K562 (cell line): ENCODE measurements at regions not wholly inside any gene's neighbourhood (a gene's known extent, or its start where the extent isn't known, plus 50 kb on each side); places are given as distances from the start of the nearest gene placed in this dataset.

Experiments
- ATAC-seq: fragments of 200-7000 bp; cut with Tn5 transposase; 3 replicates; pipeline ENCODE4 v1.9.1; 2020; ENCODE audit warnings: moderate library complexity
- BruUV-seq: library from RNA; stranded (reverse); fragments of 400-500 nt; replicated peaks from 2 replicates; lab custom pipeline; 2021; lab: Mats Ljungman, UMichigan
- CTCF ChIA-PET: fragments of 300-600 bp; formaldehyde crosslinking; extraction: SDS; loops from one replicate; lab custom pipeline; 2021; ENCODE audit warnings: low intra/inter-chr PET ratio; lab: Yijun Ruan, JAX
- POLR2A ChIA-PET: fragments of 300-600, 350-650 bp; sonication (Branson Sonifier 250); formaldehyde crosslinking; extraction: SDS; loops from one replicate; lab custom pipeline; 2021; ENCODE audit warnings: antibody characterized with exemption, inconsistent platforms; lab: Yijun Ruan, JAX
- DNase-seq, 4 experiments: peaks; one replicate each; pipeline versions ENCODE4 v3.0.0 to v3.0.0-alpha.2; 2011 to 2018; ENCODE audit warnings: low spot score in 3 of 4, mixed read lengths in 3 of 4; ENCODE audit errors: extremely low read depth in 1 of 4
- FAIRE-seq: peaks from 2 replicates; lab custom pipeline; 2011; peaks lifted over from hg19 to GRCh38; lab: Jason Lieb, UNC
- H2AFZ ChIP-seq: 2 replicates; pipeline ENCODE4 v1.6.0; 2011; ENCODE audit warnings: low read depth, low read length, control low read depth, inconsistent platforms
- H3K27ac ChIP-seq: fragments of 200-600 bp; 3 replicates; pipeline ENCODE4 v1.8.0; 2011; ENCODE audit warnings: low read depth, mild to moderate bottlenecking, control low read depth, inconsistent platforms, low read length, moderate library complexity, mixed read lengths; ENCODE audit errors: extremely low read depth
- H3K27me3 ChIP-seq, 2 experiments: fragments of 300-600 bp in 1 of 2; 2 replicates in 1 of 2; 3 replicates in 1 of 2; pipeline versions ENCODE4 v1.6.0 to v1.8.0; 2011; ENCODE audit warnings: inconsistent platforms in 2 of 2, low read length in 2 of 2, mild to moderate bottlenecking in 1 of 2, mixed read lengths in 1 of 2, moderate library complexity in 1 of 2; ENCODE audit not compliant: control insufficient read depth in 2 of 2, insufficient read depth in 2 of 2
- H3K36me3 ChIP-seq: fragments of 300-600 bp; 3 replicates; pipeline ENCODE4 v1.8.0; 2011; ENCODE audit warnings: mild to moderate bottlenecking, low read length, inconsistent platforms; ENCODE audit not compliant: control insufficient read depth, insufficient read depth
- H3K4me1 ChIP-seq, 2 experiments: fragments of 200-600 bp in 1 of 2; replicated peaks in 1 of 2; 2 replicates in 1 of 2; 3 replicates in 1 of 2; pipeline versions ENCODE4 v1.5.1 to v1.8.0; 2011; ENCODE audit warnings: inconsistent platforms in 2 of 2, low read length in 2 of 2, mild to moderate bottlenecking in 1 of 2, mixed read lengths in 1 of 2, moderate library complexity in 1 of 2; ENCODE audit not compliant: control insufficient read depth in 2 of 2, insufficient read depth in 2 of 2
- H3K4me2 ChIP-seq: 2 replicates; pipeline ENCODE4 v1.6.1; 2011; ENCODE audit warnings: low read length, control low read depth, inconsistent platforms, mixed read lengths; ENCODE audit not compliant: insufficient read depth
- H3K4me3 ChIP-seq: fragments of 200-600 bp; sonication (generic), shearing (Covaris generic); 2 replicates; pipeline ENCODE4 v1.5.1; 2016; ENCODE audit warnings: control low read depth, inconsistent platforms
- H3K79me2 ChIP-seq: fragments of 200-600 bp; 3 replicates; pipeline ENCODE4 v1.8.0; 2011; ENCODE audit warnings: low read length, inconsistent platforms; ENCODE audit not compliant: control insufficient read depth, insufficient read depth
- H3K9ac ChIP-seq, 2 experiments: 2 replicates each; pipeline versions ENCODE4 v1.6.0 to v1.6.1; 2011; ENCODE audit warnings: low read depth in 2 of 2, low read length in 2 of 2, control low read depth in 1 of 2, inconsistent platforms in 1 of 2, mild to moderate bottlenecking in 1 of 2, mixed read lengths in 1 of 2; ENCODE audit not compliant: insufficient read depth in 1 of 2
- H3K9me1 ChIP-seq: one replicate; pipeline ENCODE4 v1.6.0; 2011; ENCODE audit warnings: inconsistent platforms, mild to moderate bottlenecking, low read length, moderate library complexity; ENCODE audit not compliant: control insufficient read depth, insufficient read depth
- H3K9me3 ChIP-seq: replicated peaks from 2 replicates; pipeline ENCODE4 v1.5.1; 2011; ENCODE audit warnings: low read depth, low read length, inconsistent platforms; ENCODE audit not compliant: control insufficient read depth, insufficient read depth
- H4K20me1 ChIP-seq: replicated peaks from 2 replicates; pipeline ENCODE4 v1.6.1; 2011; ENCODE audit warnings: low read length, inconsistent platforms, mixed read lengths; ENCODE audit not compliant: control insufficient read depth, insufficient read depth
- ADNP ChIP-seq: fragments of 200-800 bp; sonication (Bioruptor generic); IDR thresholded peaks from 2 replicates; pipeline ENCODE4 v1.6.1; 2016; ENCODE audit warnings: missing genetic modification characterization, missing compliant biosample characterization
- MTA3 ChIP-seq: fragments of 450-650 bp; formaldehyde crosslinking; IDR thresholded peaks from 2 replicates; pipeline ENCODE4 v1.6.1; 2017; ENCODE audit warnings: mild to moderate bottlenecking, borderline replicate concordance
- MYC ChIP-seq, 2 experiments: fragments of 250-450 bp in 1 of 2; sonication (Bioruptor Pico) in 1 of 2; IDR thresholded peaks; 2 replicates each; pipeline versions ENCODE4 v1.5.1 to v1.6.1; 2012 to 2021; ENCODE audit warnings: low read depth in 2 of 2, borderline replicate concordance in 1 of 2, improper control_type of control experiment in 1 of 2, low read length in 1 of 2, mild to moderate bottlenecking in 1 of 2, moderate library complexity in 1 of 2
- NFE2L1 ChIP-seq: fragments of 450-650 bp; IDR thresholded peaks from 2 replicates; pipeline ENCODE4 v1.6.1; 2016; ENCODE audit warnings: missing genetic modification characterization, low read depth, mild to moderate bottlenecking, missing compliant biosample characterization, moderate library complexity, borderline replicate concordance
- NUFIP1 ChIP-seq: fragments of 450-650 bp; IDR thresholded peaks from 2 replicates; pipeline ENCODE4 v1.6.1; 2018; ENCODE audit not compliant: partially characterized antibody
- POLR3G ChIP-seq: IDR thresholded peaks from 2 replicates; pipeline ENCODE4 v1.6.1; 2011; ENCODE audit not compliant: insufficient read length, insufficient replicate concordance; ENCODE audit errors: extremely low read depth
- PPARD ChIP-seq: fragments of 250-450 bp; sonication (Bioruptor Pico); IDR thresholded peaks from 2 replicates; pipeline ENCODE4 v1.8.0; 2022; ENCODE audit warnings: inconsistent platforms, mild to moderate bottlenecking, moderate library complexity
- TAF1 ChIP-seq: IDR thresholded peaks from 2 replicates; pipeline ENCODE4 v1.6.1; 2011; ENCODE audit warnings: mild to moderate bottlenecking, low read length, moderate library complexity; ENCODE audit not compliant: insufficient read depth, control insufficient read depth, severe bottlenecking; ENCODE audit errors: extremely low read depth
- ZNF263 ChIP-seq: sonication (generic); formaldehyde crosslinking; IDR thresholded peaks from 2 replicates; pipeline ENCODE4 v1.8.0; 2022; ENCODE audit warnings: mild to moderate bottlenecking, missing genetic modification reagents, borderline replicate concordance
- ZNF609 ChIP-seq: sonication (generic); formaldehyde crosslinking; IDR thresholded peaks from 2 replicates; pipeline ENCODE4 v1.8.1; 2023; ENCODE audit warnings: missing genetic modification reagents, mild to moderate bottlenecking, borderline replicate concordance
- ZNF696 ChIP-seq: fragments of 250-450 bp; sonication (Bioruptor Pico); conservative IDR thresholded peaks from 2 replicates; pipeline ENCODE4 v1.4.0; 2020; ENCODE audit warnings: mild to moderate bottlenecking, moderate library complexity
- WGBS: fragments of 100-300 bp; shearing (Covaris generic); methylation state at CpG from one replicate; pipeline ENCODE4 v1.1.6; 2016; ENCODE audit warnings: low coverage, mixed read lengths; ENCODE audit not compliant: insufficient coverage; ENCODE audit errors: missing lambda C conversion rate; 5-methylcytosine and 5-hydroxymethylcytosine counted together
- in situ Hi-C: fragments of 300-500 bp; cut with MboI; formaldehyde crosslinking; loops from 4 replicates; pipeline ENCODE4 v1.15.0; 2018; ENCODE audit warnings: inconsistent platforms, mixed read lengths
- intact Hi-C: fragments of 100-400 bp; cut with micrococcal nuclease; formaldehyde crosslinking; loops from 2 replicates; pipeline ENCODE4 v1.14.2; 2022

- Histone ChIP-seq H3K79me2 (no peaks in the 10 kb centered on the region), H3K36me3 (no peaks in the 10 kb centered on the region), H3K4me2 (no peak overlapping the region), H3K9me3 (no peaks in the 10 kb centered on the region), H3K27me3 (no peaks in the 10 kb centered on the region), H3K27ac (no peak overlapping the region), H2AFZ (no peak overlapping the region), H3K4me3 (no peak overlapping the region), H3K4me1 (0 out of 5 replicates have a peak, but pooled peaks cover 0 to 3% of the 10 kb centered on the region in 2 experiments), H3K9ac (no peak overlapping the region), H4K20me1 (no peaks in the 10 kb centered on the region), H3K9me1 (no peaks in the 10 kb centered on the region)
- no peak for TF ChIP-seq MTA3
- TF ChIP-seq ZNF263: no peak
- no peak for TF ChIP-seq NUFIP1
- no peak for TF ChIP-seq POLR3G
- TF ChIP-seq NFE2L1 (tag): no peak
- TF ChIP-seq ADNP (tag): no peak
- TF ChIP-seq ZNF696 (CRISPR knock-in tag): no peak
- TF ChIP-seq MYC (IDR thresholded peaks at IDR 0.05; ENCODE audit: low read depth, low read length): no peak
- no peak for TF ChIP-seq MYC (CRISPR knock-in tag; IDR thresholded peaks at IDR 0.05; ENCODE audit: borderline replicate concordance, low read depth)
- no peak for TF ChIP-seq TAF1
- no peak for TF ChIP-seq ZNF609 (CRISPR knock-in tag)
- no peak for TF ChIP-seq PPARD (CRISPR knock-in tag)
- BruUV-seq: no TSS peak
- in situ Hi-C loops: no loop called here
- ATAC-seq (no peak), FAIRE-seq (no peak), DNase-seq (no peak)
- ChIA-PET CTCF (no interaction called here), POLR2A (no interaction called here)
- WGBS: 1% methylated on average over 5 of the region's 5 CpGs
- intact Hi-C loops: no loop called here
Measured at GRCh38 chr2:64234150-64234549, 89.9 kb upstream of the PELI1 start.
